DMS 273 treated with DMSO at 0.1 percent for 48 hours (cell line): ENCODE measurements at regions not wholly inside any gene's neighbourhood (a gene's known extent, or its start where the extent isn't known, plus 50 kb on each side); places are given as distances from the start of the nearest gene placed in this dataset.
"Not testable (repeated sequence)": the region's sequence is repeated elsewhere in the genome, so short reads cannot be mapped to it uniquely, and the experiment has no call there.

Experiments used
- DNase-seq: peaks from one replicate; lab custom pipeline; 2025; lab: John Stamatoyannopoulos, UW

GRCh38 chr5:6321078-6321477, 57.3 kb downstream of the MED10 start:
- no peak for DNase-seq

GRCh38 chr5:6319116-6319515, 59.2 kb downstream of the MED10 start:
- DNase-seq, result no peak

- no peak for DNase-seq
These were observed 61.1 kb downstream of the MED10 start for GRCh38 chr5:6317116-6317798.

- DNase-seq, result no peak
These were observed 62.8 kb downstream of the MED10 start for GRCh38 chr5:6315580-6315979.

- no peak for DNase-seq
These were observed 66.5 kb downstream of the MED10 start for GRCh38 chr5:6311568-6312501.

GRCh38 chr5:6309949-6310348, 68.4 kb downstream of the MED10 start:
- no peak for DNase-seq

- DNase-seq, result no peak
These were observed 69.7 kb downstream of the MED10 start for GRCh38 chr5:6308683-6309082.

GRCh38 chr5:6307304-6307703, 71.0 kb downstream of the MED10 start:
- no peak for DNase-seq

GRCh38 chr5:6305853-6306252, 72.5 kb downstream of the MED10 start:
- DNase-seq, result no peak

GRCh38 chr5:6302684-6303083, 75.7 kb downstream of the MED10 start:
- no peak for DNase-seq

GRCh38 chr5:6302075-6302474, 76.3 kb downstream of the MED10 start:
- DNase-seq, result no peak

GRCh38 chr5:6296524-6296923, 81.8 kb downstream of the MED10 start:
- no peak for DNase-seq

- peak; percentile 21 for DNase-seq
These were observed 86.4 kb downstream of the MED10 start for GRCh38 chr5:6291961-6292360.

GRCh38 chr5:6289239-6289638, 89.1 kb downstream of the MED10 start:
- DNase-seq, result no peak

GRCh38 chr5:6287176-6287575, 91.2 kb downstream of the MED10 start:
- DNase-seq, result no peak

- DNase-seq, result no peak
These were observed 91.9 kb downstream of the MED10 start for GRCh38 chr5:6286404-6286803.

GRCh38 chr5:6284491-6284890, 93.9 kb downstream of the MED10 start:
- DNase-seq, result not testable (repeated sequence)

- DNase-seq, result no peak
These were observed 96.0 kb downstream of the MED10 start for GRCh38 chr5:6282352-6282751.

- no peak for DNase-seq
These were observed 96.5 kb downstream of the MED10 start for GRCh38 chr5:6281818-6282217.

- no peak for DNase-seq
These were observed 97.8 kb downstream of the MED10 start for GRCh38 chr5:6280425-6281100.

- no peak for DNase-seq
These were observed 98.7 kb downstream of the MED10 start for GRCh38 chr5:6279607-6280006.

GRCh38 chr5:6274846-6275543, 103.4 kb downstream of the MED10 start:
- DNase-seq, result no peak
